HG02623 (cell line): ENCODE measurements at regions not wholly inside any gene's neighbourhood (a gene's known extent, or its start where the extent isn't known, plus 50 kb on each side); places are given as distances from the start of the nearest gene placed in this dataset.

Source experiments
- ATAC-seq: cut with Tn5 transposase; IDR thresholded peaks from one replicate; pipeline ENCODE4 v1.9.1; 2021; ENCODE audit warnings: moderate library complexity; ENCODE audit not compliant: unreplicated experiment

- ATAC-seq, result no peak
Observed at GRCh38 chr2:196480653-196481323, 158.7 kb upstream of the CCDC150 start.

DNA sequence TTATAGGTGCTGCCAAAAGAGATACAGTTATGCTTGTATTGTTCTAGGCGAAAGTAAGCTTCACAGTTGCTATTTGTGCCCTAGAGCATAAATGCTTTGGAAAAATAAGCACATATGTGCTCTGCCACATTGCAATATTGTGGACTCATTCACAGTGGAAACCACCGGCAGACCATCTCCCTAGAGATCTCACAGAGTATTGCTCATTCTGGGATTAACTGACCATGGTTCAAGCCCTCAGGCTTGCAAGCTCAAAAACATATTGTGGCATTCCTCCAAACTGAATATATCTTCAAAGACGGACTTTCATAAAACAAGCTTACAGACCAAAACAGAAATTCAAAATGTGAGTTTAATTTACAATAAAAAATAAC is 158.2 kb upstream of the CCDC150 start:
- ATAC-seq, result no peak

GRCh38 chr2:196482119-196483065 is 157.1 kb upstream of the CCDC150 start:
- no peak for ATAC-seq

DNA sequence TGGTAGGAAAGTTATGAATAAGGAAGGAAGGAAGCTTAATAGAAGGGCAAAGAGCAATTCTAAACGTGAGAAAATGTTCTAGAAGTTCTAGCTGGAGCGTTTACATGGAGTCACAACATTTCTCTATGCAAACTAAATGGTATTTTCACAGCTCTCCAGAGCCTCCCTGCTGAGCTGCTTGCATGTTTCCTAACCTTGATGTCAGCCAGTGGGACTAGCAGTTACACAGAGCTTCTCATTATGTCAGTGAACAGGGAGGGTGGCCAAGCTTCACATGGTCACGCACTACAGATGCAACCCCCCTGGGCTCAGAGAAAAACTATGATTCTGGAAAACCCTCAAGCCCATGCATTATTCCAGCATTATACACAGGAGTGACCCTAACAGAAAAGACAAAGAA is 153.4 kb upstream of the CCDC150 start:
- no peak for ATAC-seq

- ATAC-seq, result no peak
Observed at GRCh38 chr2:196487417-196487816, 152.1 kb upstream of the CCDC150 start.

- ATAC-seq, result no peak
Observed at GRCh38 chr2:196489371-196489770, 150.1 kb upstream of the CCDC150 start.

DNA sequence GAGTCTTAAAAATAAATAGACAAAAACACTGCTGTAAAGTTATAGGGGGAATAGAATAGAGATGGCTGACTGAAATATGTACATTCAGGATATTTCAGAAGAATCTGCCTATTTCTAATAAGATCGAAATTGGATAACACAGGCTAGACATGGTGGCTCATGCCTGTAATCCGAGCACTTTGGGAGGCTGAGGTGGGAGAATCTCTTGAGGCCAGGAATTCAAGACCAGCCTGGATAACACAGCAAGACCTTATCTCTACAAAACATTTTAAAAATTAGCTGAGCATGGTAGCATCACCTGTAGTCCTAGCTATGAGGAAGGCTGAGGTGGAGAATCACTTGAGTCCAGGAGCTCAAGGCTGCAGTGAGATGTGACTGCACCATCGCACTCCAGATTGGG is 146.6 kb upstream of the CCDC150 start:
- no peak for ATAC-seq

- no peak for ATAC-seq
Observed at GRCh38 chr2:196498962-196499361, 140.6 kb upstream of the CCDC150 start.

- ATAC-seq, result no peak
Observed at GRCh38 chr2:196499686-196500085, 139.8 kb upstream of the CCDC150 start.

DNA sequence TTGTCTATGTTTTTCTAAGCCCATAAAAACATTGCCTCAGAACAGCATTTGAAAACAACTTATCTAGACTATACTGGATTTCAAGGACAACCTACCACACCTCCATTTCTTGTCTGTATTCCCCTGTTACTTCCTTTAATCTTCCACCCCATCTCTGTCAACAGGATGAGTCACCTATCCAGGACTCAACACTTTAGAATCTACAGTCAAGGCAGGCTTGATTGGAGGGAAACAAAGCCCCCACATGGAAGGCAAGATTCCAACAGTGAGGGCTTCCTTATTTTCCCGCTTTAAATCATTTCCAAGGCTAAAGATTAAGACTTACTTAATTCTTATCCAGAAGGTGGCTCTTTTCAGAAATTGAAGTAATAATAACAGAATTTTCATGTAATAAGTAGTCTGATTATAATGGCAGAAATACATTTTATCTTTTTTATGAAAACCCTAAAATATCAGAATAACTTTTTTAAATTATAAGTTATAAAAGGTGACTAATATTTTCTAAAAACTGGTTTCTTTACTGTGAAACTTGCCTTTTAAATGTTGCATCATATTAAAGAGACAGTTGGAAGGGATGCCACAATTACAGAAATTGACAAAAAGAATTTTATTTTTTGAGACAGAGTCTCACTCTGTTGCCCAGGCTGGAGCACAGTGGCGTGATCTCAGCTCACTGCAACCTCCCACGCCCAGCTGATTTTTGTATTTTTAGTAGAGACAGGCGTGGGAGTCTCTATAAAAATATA is 138.7 kb upstream of the CCDC150 start:
- ATAC-seq, result no peak

DNA sequence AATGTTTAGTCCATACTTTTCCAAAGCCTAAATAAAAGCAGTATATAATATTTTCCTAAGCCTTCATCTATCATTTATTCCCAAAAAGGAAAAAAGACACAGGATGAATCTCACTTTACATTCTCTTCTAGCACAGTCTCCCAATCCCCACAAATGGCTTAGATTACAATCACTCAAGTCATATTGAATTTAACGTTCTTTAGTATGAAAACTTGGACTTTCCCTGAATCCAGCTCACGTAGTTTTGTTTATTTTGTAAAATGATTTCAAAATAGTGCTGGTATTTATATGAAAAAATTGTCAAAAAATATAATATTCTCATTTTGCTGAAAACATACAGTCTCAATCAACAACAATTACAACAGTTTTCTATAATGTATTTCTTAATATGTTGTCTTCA is 137.7 kb upstream of the CCDC150 start:
- ATAC-seq, result no peak

DNA sequence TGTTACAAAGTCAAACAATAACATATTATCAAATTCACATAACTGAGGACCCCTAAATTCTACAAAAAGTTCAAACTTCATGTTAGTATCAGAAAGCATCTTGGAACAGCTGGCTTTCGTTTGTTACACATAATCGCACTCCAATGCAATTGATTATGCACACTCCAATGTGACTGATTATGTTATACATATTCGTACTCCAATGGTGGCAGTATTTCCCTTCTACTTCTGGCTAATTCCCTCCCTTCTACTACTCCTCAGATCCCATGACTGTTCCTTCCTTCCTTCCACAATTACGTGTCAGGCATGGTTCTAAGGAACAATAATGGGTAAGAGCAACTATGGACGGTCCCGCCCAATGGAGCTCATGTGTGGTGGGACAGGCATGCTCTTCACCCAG is 137.1 kb upstream of the CCDC150 start:
- no peak for ATAC-seq

DNA sequence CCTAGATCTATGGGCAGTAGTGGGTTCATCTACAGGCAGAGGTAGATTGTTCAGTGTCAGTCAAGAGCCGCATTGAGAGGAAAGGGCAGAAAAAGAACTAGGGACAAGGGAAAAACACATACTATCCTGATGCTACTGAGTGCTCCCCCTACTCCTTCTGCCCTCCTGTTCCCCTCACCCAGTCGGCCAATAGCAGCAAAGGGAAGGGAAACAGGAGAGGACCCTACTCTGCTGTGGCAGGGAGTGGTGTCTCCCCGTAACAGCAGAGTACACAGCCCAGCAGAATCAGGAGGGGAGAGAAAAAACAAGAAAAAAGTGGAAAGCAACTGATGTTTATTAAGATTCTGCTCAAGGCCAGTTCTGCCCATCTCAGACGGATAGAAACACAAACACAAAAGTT is 136.1 kb upstream of the CCDC150 start:
- no peak for ATAC-seq

DNA sequence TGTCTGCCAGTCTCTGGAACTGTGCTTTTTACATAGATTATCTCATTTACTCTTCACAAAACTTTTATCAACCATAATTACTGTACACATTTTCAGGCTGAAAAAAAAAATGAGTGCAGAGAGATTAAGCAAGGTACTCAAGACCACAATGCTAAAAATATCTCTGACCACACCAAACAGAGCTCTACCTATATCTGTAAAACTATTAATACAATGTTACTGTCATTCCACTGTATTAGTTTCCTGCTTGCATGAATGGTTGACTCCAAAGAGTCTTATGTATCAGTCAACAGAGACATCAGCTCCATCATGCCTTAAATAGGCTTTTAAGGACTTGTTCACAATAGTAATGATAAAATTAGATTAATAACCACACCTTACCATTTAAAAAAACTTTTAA is 134.7 kb upstream of the CCDC150 start:
- no peak for ATAC-seq

- no peak for ATAC-seq
Observed at GRCh38 chr2:196510246-196510645, 129.3 kb upstream of the CCDC150 start.

GRCh38 chr2:196511258-196512168 is 128.0 kb upstream of the CCDC150 start:
- no peak for ATAC-seq

DNA sequence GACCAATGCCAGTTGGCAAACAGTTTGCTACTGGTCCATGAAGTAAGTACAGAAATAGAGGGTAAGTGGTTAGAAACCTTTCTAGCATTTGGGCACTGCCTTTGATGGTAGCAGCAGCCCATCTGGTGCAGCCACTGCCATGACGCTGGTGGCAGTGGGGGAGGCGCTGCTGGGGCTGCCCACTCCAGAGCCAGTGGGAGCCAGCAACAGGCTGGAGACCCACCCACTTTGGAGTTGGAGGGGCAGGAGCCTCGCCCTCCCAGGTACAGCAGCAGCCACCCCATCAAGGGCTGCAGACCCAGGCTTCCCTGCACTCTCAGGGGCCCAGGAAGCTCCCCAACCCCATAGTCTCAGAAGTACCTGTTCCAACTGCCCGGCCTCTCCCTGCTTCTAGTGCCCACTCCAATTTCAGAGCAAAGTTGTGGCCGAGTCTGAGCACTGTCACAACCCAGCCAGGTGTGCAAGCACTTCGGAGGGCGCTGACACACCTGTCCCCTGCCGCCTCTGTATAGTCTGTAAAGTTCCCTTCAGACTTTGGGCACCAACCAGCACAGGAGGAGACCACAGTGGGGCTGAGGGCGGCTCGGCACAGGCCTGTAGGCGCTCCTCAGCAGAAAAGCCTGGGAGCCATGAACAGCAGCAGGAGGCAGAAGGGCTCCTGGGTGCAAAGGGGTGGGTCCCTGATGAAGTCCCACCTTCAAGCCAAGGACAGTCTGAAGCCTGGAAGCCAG is 125.6 kb upstream of the CCDC150 start:
- ATAC-seq, result no peak

DNA sequence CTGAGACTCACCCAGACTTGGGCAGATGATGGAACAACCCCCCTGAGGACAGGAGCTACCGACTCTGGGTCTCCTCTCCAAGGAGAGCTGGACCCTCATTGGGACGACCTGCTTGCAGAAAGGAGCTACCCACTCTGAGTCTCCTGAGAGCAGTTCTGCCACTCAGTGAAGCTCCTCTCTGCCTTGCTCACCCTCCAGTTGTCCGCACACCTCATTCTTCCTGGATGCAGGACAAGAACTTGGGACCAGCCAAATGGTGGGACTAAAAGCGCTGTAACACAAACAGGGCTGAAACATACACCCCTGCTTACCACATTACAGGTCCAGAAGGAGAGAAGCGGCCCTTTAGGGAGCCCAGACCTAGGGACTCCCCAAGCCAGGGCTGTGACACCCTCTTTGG is 124.9 kb upstream of the CCDC150 start:
- ATAC-seq, result no peak

DNA sequence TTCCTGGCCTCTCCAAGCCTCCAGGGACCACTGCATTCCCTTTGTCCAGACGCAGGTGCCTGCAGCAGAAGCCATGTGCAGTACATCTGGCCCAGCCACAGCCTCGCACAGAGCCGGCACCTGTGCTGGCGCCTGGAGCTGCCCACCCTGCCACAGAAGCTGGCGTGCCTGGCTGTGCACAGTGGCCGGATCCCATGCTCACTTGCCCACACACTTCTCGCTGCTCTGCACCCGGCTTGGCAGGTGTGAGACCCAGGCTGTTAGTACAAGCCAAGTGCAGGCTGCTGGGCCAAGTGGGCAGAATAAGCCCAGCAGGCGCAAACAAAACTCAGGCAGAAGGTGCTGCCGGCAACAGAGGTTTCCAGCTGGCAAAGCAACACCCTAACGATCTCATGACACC is 124.5 kb upstream of the CCDC150 start:
- no peak for ATAC-seq

- ATAC-seq, result no peak
Observed at GRCh38 chr2:196515608-196516007, 123.9 kb upstream of the CCDC150 start.
